Nephron (organoid): ENCODE measurements at regions not wholly inside any gene's neighbourhood (a gene's known extent, or its start where the extent isn't known, plus 50 kb on each side); places are given as distances from the start of the nearest gene placed in this dataset.

Experiments
- H3K27ac Mint-ChIP-seq, 3 experiments: 2 replicates each; pipeline ENCODE4 v1.8.0; 2020; ENCODE audit warnings: mixed read lengths in 3 of 3, mild to moderate bottlenecking in 2 of 3, moderate library complexity in 1 of 3
- H3K27me3 Mint-ChIP-seq: 2 replicates; pipeline ENCODE4 v1.8.0; 2021; ENCODE audit warnings: low read depth, mild to moderate bottlenecking, moderate library complexity, mixed read lengths
- H3K36me3 Mint-ChIP-seq: 2 replicates; pipeline ENCODE4 v1.8.0; 2020; ENCODE audit warnings: low read depth, mixed read lengths
- H3K4me1 Mint-ChIP-seq: 2 replicates; pipeline ENCODE4 v1.8.0; 2020; ENCODE audit warnings: mixed read lengths
- H3K4me3 Mint-ChIP-seq, 3 experiments: 2 replicates each; pipeline ENCODE4 v1.8.0; 2020; ENCODE audit warnings: mild to moderate bottlenecking in 3 of 3, mixed read lengths in 3 of 3, moderate library complexity in 2 of 3
- H3K9me3 Mint-ChIP-seq: 2 replicates; pipeline ENCODE4 v1.8.0; 2020; ENCODE audit warnings: mixed read lengths
- TF ChIP-seq, protein P1 (sequence below), 3 experiments: fragments of 200-600 bp; sonication (generic); IDR thresholded peaks; one replicate each; pipeline ENCODE4 v1.5.0; 2021; ENCODE audit warnings: antibody characterized with exemption in 3 of 3; ENCODE audit not compliant: unreplicated experiment in 3 of 3

GRCh38 chr7:113289140-113289740 is 170.9 kb upstream of the SMIM30 start:
- Mint-ChIP-seq H3K4me1 (no peaks in the 10 kb centered on the region), H3K27me3 (no peaks in the 10 kb centered on the region), H3K36me3 (no peaks in the 10 kb centered on the region), H3K9me3 (peaks cover 6% of the 10 kb centered on the region), H3K27ac (no peak overlapping the region), H3K4me3 (no peak overlapping the region)
- TF ChIP-seq, protein P1, sequence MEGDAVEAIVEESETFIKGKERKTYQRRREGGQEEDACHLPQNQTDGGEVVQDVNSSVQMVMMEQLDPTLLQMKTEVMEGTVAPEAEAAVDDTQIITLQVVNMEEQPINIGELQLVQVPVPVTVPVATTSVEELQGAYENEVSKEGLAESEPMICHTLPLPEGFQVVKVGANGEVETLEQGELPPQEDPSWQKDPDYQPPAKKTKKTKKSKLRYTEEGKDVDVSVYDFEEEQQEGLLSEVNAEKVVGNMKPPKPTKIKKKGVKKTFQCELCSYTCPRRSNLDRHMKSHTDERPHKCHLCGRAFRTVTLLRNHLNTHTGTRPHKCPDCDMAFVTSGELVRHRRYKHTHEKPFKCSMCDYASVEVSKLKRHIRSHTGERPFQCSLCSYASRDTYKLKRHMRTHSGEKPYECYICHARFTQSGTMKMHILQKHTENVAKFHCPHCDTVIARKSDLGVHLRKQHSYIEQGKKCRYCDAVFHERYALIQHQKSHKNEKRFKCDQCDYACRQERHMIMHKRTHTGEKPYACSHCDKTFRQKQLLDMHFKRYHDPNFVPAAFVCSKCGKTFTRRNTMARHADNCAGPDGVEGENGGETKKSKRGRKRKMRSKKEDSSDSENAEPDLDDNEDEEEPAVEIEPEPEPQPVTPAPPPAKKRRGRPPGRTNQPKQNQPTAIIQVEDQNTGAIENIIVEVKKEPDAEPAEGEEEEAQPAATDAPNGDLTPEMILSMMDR (IDR thresholded peaks at IDR 0.05; ENCODE audit: unreplicated experiment in 3 of 3), result peak in 1 of 3 experiments; percentile 35

DNA sequence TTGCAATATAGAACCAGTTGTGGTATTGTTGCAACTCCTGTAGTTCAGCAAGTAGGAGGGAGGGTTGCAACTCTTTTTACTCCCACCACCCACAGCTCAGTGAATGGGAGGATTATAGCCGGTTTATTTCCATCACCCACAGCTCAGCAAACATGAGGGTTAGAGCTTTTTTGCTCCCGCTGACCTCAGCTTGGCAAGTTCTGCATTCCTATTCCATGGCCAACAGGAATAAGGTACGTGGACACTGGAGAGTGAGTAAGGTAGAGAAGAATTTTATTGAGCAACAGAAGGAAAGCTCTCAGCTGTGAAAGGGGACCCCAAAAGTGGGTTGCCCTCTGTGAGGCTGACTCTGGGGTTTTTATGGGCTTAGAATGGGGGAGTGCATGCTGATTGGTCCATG is 167.1 kb upstream of the SMIM30 start:
- H3K36me3 Mint-ChIP-seq, result no peaks in the 10 kb centered on the region
- H3K4me3 Mint-ChIP-seq, result no peak overlapping the region
- TF ChIP-seq, protein P1 (IDR thresholded peaks at IDR 0.05; ENCODE audit: unreplicated experiment in 3 of 3), result no peak
- no peaks in the 10 kb centered on the region for H3K4me1 Mint-ChIP-seq
- no peak overlapping the region for H3K27ac Mint-ChIP-seq
- no peaks in the 10 kb centered on the region for H3K27me3 Mint-ChIP-seq
- peaks cover 4% of the 10 kb centered on the region for H3K9me3 Mint-ChIP-seq

GRCh38 chr7:113283861-113284260 is 165.5 kb upstream of the SMIM30 start:
- Mint-ChIP-seq H3K9me3 (no peaks in the 10 kb centered on the region), H3K27ac (peak overlapping the region in 2 of 3 experiments; percentile 5 to 32), H3K27me3 (no peaks in the 10 kb centered on the region), H3K4me3 (no peak overlapping the region), H3K4me1 (peaks cover 5% of the 10 kb centered on the region), H3K36me3 (no peaks in the 10 kb centered on the region)
- TF ChIP-seq, protein P1 (IDR thresholded peaks at IDR 0.05; ENCODE audit: unreplicated experiment in 3 of 3), result no peak

DNA sequence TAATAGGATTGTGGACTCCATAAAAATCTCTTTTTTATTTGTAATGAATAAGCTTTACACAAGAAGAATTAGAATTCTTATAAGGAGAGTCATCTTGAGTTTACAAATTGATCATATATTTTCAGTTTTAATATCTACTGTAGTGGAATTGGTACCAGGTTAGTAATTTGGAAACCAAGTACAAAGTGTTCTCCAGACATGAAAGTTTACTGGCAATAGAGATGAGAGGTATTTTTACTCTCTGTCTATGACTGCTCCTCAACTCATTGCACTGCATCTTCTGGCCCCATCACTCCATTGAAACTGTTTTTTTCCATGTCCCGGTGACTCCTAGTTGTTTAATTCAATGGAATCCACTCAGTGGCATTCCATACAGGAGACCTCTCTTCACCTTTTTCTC is 164.5 kb upstream of the SMIM30 start:
- H3K4me1 Mint-ChIP-seq, result peaks cover 8% of the 10 kb centered on the region
- H3K36me3 Mint-ChIP-seq, result no peaks in the 10 kb centered on the region
- TF ChIP-seq, protein P1 (IDR thresholded peaks at IDR 0.05; ENCODE audit: unreplicated experiment in 3 of 3), result no peak
- H3K4me3 Mint-ChIP-seq, result no peak overlapping the region
- H3K9me3 Mint-ChIP-seq, result no peaks in the 10 kb centered on the region
- H3K27me3 Mint-ChIP-seq, result no peaks in the 10 kb centered on the region
- peak overlapping the region in 1 of 3 experiments; percentile 39 for H3K27ac Mint-ChIP-seq

DNA sequence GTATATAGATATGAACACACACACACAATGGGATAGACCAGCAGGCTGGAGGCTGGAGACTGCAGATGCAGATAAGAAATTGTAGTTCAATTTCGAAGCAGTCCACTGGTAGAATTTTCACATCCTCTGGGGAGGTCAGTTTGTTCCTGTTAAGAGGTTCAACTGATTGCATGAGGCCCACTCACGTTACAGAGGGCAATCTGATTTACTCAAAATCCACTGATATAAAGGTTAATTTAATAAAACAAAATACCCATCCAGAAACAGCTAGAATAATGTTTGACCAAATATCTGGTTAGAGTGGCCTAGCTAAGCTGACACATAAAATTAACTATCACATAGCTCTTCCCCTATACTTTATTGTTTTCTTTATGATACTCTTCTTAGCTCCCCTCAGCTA is 162.9 kb upstream of the SMIM30 start:
- peaks cover 8% of the 10 kb centered on the region for H3K4me1 Mint-ChIP-seq
- H3K4me3 Mint-ChIP-seq, result no peak overlapping the region
- peaks cover 6% of the 10 kb centered on the region for H3K9me3 Mint-ChIP-seq
- TF ChIP-seq, protein P1 (IDR thresholded peaks at IDR 0.05; ENCODE audit: unreplicated experiment in 3 of 3), result no peak
- H3K27ac Mint-ChIP-seq, result peak overlapping the region in 2 of 3 experiments; percentile 77 to 89
- no peaks in the 10 kb centered on the region for H3K27me3 Mint-ChIP-seq
- no peaks in the 10 kb centered on the region for H3K36me3 Mint-ChIP-seq

GRCh38 chr7:113279256-113279655 is 160.9 kb upstream of the SMIM30 start:
- H3K27me3 Mint-ChIP-seq, result no peaks in the 10 kb centered on the region
- peaks cover 19% of the 10 kb centered on the region for H3K9me3 Mint-ChIP-seq
- TF ChIP-seq, protein P1 (IDR thresholded peaks at IDR 0.05; ENCODE audit: unreplicated experiment in 3 of 3), result no peak
- peaks cover 8% of the 10 kb centered on the region for H3K4me1 Mint-ChIP-seq
- no peak overlapping the region for H3K4me3 Mint-ChIP-seq
- no peaks in the 10 kb centered on the region for H3K36me3 Mint-ChIP-seq
- peak overlapping the region; percentile 74 to 89 (median 86) for H3K27ac Mint-ChIP-seq
